ENCODE measurements at regions not wholly inside any gene's neighbourhood (a gene's known extent, or its start where the extent isn't known, plus 50 kb on each side); places are given as distances from the start of the nearest gene placed in this dataset.

DNA sequence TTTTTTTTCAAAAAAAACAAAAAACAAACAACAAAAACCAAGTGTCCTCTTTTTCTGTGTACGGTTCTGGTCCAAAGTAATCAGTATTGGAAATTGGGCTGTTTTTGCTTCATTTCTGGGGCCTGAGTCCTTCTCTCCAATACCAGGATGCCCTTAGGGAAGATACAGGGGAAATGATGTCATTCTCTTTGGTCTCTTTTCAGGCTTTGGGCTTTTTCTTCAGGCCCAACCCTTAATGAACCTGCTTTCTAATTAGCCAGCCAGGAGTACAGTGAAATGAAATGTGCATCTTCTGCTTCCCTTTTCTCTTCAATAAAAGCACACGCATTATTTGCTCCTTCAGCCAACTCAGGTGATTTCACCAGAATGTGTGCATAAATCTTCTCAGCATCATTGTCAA, 52.6 kb upstream of the RBPJ start:
- Histone ChIP-seq H3K9me3 (ENCODE audit: low read depth, low read length) (no peaks in the 10 kb centered on the region), H3K27ac (no peak overlapping the region), H3K36me3 (ENCODE audit: insufficient read depth, low read length) (no peaks in the 10 kb centered on the region), H3K9ac (ENCODE audit: insufficient read length) (no peak overlapping the region), H3K4me3 (no peak overlapping the region)
- DNase-seq (ENCODE audit: low read depth, low spot score), result no peak
- TF ChIP-seq FOXP2 (optimal IDR thresholded peaks at IDR 0.05; ENCODE audit: control extremely low read depth, extremely low read length, insufficient read depth) (no peak), POLR2AphosphoS5 (IDR thresholded peaks at IDR 0.05; ENCODE audit: borderline replicate concordance, low read depth, low read length) (no peak), EZH2 (IDR thresholded peaks at IDR 0.05) (no peak)

DNA sequence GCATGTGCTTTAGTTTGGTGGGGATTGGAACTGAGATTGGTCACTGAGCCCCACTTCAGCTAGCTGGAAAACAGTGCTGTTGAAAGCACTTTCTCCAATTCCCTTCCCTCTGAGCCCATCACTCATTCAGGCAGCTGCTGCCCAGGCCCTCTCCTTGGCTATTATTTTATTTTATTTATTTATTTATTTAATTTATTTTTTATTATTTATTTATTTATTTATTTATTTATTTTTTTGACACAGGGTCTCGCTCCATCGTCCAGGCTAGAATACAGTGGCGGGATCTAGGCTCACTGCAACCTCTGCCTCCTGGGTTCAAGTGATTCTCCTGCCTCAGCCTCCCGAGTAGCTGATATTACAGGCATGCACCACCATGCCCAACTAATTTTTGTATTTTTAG, 51.8 kb upstream of the RBPJ start:
- H3K9me3 ChIP-seq (ENCODE audit: low read depth, low read length), result no peaks in the 10 kb centered on the region
- no peak overlapping the region for H3K4me3 ChIP-seq
- no peaks in the 10 kb centered on the region for H3K36me3 ChIP-seq (ENCODE audit: insufficient read depth, low read length)
- no peak for TF ChIP-seq POLR2AphosphoS5 (IDR thresholded peaks at IDR 0.05; ENCODE audit: borderline replicate concordance, low read depth, low read length)
- no peak for TF ChIP-seq FOXP2 (optimal IDR thresholded peaks at IDR 0.05; ENCODE audit: control extremely low read depth, extremely low read length, insufficient read depth)
- TF ChIP-seq EZH2 (IDR thresholded peaks at IDR 0.05), result no peak
- no peak overlapping the region for H3K27ac ChIP-seq
- H3K9ac ChIP-seq (ENCODE audit: insufficient read length), result no peak overlapping the region
- no peak for DNase-seq (ENCODE audit: low read depth, low spot score)
